ENCODE measurements at regions not wholly inside any gene's neighbourhood (a gene's known extent, or its start where the extent isn't known, plus 50 kb on each side); places are given as distances from the start of the nearest gene placed in this dataset.

DNA sequence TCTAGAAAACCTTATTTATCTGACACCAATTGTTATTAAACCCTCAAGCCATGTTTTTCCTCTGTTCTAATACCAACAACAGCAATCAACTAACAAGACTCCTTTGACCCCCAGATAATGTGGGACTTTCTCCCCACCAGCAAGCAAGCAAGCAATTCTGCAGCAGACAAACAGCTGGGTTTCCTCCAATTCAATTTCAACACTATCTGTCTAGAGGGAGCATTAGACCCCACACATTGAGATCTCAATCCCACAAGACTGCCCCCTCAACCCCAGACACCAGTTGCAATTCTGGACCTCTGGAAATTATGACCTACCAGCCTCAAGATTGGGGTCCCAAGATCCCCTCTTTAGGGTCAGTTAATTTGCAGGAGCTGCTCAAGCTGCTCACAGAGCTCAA lies 89.4 kb upstream of the TMEM26 start:
- DNase-seq (ENCODE audit: low read depth in 1 of 2, low spot score in 1 of 2) = no peak
- TF ChIP-seq, protein P1, sequence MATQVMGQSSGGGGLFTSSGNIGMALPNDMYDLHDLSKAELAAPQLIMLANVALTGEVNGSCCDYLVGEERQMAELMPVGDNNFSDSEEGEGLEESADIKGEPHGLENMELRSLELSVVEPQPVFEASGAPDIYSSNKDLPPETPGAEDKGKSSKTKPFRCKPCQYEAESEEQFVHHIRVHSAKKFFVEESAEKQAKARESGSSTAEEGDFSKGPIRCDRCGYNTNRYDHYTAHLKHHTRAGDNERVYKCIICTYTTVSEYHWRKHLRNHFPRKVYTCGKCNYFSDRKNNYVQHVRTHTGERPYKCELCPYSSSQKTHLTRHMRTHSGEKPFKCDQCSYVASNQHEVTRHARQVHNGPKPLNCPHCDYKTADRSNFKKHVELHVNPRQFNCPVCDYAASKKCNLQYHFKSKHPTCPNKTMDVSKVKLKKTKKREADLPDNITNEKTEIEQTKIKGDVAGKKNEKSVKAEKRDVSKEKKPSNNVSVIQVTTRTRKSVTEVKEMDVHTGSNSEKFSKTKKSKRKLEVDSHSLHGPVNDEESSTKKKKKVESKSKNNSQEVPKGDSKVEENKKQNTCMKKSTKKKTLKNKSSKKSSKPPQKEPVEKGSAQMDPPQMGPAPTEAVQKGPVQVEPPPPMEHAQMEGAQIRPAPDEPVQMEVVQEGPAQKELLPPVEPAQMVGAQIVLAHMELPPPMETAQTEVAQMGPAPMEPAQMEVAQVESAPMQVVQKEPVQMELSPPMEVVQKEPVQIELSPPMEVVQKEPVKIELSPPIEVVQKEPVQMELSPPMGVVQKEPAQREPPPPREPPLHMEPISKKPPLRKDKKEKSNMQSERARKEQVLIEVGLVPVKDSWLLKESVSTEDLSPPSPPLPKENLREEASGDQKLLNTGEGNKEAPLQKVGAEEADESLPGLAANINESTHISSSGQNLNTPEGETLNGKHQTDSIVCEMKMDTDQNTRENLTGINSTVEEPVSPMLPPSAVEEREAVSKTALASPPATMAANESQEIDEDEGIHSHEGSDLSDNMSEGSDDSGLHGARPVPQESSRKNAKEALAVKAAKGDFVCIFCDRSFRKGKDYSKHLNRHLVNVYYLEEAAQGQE (IDR thresholded peaks at IDR 0.05; ENCODE audit: insufficient replicate concordance, low read depth) = no peak
- TF ChIP-seq, protein P2, sequence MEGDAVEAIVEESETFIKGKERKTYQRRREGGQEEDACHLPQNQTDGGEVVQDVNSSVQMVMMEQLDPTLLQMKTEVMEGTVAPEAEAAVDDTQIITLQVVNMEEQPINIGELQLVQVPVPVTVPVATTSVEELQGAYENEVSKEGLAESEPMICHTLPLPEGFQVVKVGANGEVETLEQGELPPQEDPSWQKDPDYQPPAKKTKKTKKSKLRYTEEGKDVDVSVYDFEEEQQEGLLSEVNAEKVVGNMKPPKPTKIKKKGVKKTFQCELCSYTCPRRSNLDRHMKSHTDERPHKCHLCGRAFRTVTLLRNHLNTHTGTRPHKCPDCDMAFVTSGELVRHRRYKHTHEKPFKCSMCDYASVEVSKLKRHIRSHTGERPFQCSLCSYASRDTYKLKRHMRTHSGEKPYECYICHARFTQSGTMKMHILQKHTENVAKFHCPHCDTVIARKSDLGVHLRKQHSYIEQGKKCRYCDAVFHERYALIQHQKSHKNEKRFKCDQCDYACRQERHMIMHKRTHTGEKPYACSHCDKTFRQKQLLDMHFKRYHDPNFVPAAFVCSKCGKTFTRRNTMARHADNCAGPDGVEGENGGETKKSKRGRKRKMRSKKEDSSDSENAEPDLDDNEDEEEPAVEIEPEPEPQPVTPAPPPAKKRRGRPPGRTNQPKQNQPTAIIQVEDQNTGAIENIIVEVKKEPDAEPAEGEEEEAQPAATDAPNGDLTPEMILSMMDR (IDR thresholded peaks at IDR 0.05; ENCODE audit: insufficient read depth, low read length) = no peak
- TF ChIP-seq GABPA (IDR thresholded peaks at IDR 0.05; ENCODE audit: low read depth) (no peak), POLR2AphosphoS5 (IDR thresholded peaks at IDR 0.05; ENCODE audit: low read depth) (no peak), SPI1 (IDR thresholded peaks at IDR 0.05; ENCODE audit: borderline replicate concordance, low read depth) (no peak)
- H3K4me3 ChIP-seq (replicated peaks; ENCODE audit: insufficient read depth, low read length) = no peak overlapping the region
- no peaks in the 10 kb centered on the region for H3K27me3 ChIP-seq (ENCODE audit: insufficient read depth, poor library complexity, severe bottlenecking)
- H3K27ac ChIP-seq (replicated peaks) = no peak overlapping the region

GRCh38 chr10:61541960-61542359 lies 88.8 kb upstream of the TMEM26 start:
- TF ChIP-seq GABPA (IDR thresholded peaks at IDR 0.05; ENCODE audit: low read depth) (no peak), SPI1 (IDR thresholded peaks at IDR 0.05; ENCODE audit: borderline replicate concordance, low read depth) (no peak)
- TF ChIP-seq, protein P1 (IDR thresholded peaks at IDR 0.05; ENCODE audit: insufficient replicate concordance, low read depth) = no peak
- TF ChIP-seq, protein P2 (IDR thresholded peaks at IDR 0.05; ENCODE audit: insufficient read depth, low read length) = no peak
- Histone ChIP-seq H3K4me3 (replicated peaks; ENCODE audit: insufficient read depth, low read length) (no peak overlapping the region), H3K27ac (replicated peaks) (no peak overlapping the region), H3K27me3 (ENCODE audit: insufficient read depth, poor library complexity, severe bottlenecking) (no peaks in the 10 kb centered on the region)
- no peak for DNase-seq (ENCODE audit: low read depth in 1 of 2, low spot score in 1 of 2)

GRCh38 chr10:61539876-61540275 lies 86.7 kb upstream of the TMEM26 start:
- no peak for DNase-seq (ENCODE audit: low read depth in 1 of 2, low spot score in 1 of 2)
- TF ChIP-seq, protein P2 (IDR thresholded peaks at IDR 0.05; ENCODE audit: insufficient read depth, low read length) = no peak
- TF ChIP-seq POLR2AphosphoS5 (IDR thresholded peaks at IDR 0.05; ENCODE audit: low read depth) = no peak
- TF ChIP-seq GABPA (IDR thresholded peaks at IDR 0.05; ENCODE audit: low read depth) = no peak
- TF ChIP-seq, protein P1 (IDR thresholded peaks at IDR 0.05; ENCODE audit: insufficient replicate concordance, low read depth) = no peak
- TF ChIP-seq SPI1 (IDR thresholded peaks at IDR 0.05; ENCODE audit: borderline replicate concordance, low read depth) = no peak
- Histone ChIP-seq H3K27ac (replicated peaks) (no peak overlapping the region), H3K27me3 (ENCODE audit: insufficient read depth, poor library complexity, severe bottlenecking) (no peaks in the 10 kb centered on the region), H3K4me3 (replicated peaks; ENCODE audit: insufficient read depth, low read length) (no peak overlapping the region)
